ENCODE measurements at regions not wholly inside any gene's neighbourhood (a gene's known extent, or its start where the extent isn't known, plus 50 kb on each side); places are given as distances from the start of the nearest gene placed in this dataset.

- no peak for TF ChIP-seq REST (IDR thresholded peaks at IDR 0.05; ENCODE audit: insufficient read depth in 1 of 2, low read depth in 2 of 2, low read length in 2 of 2)
- TF ChIP-seq TAF1 (IDR thresholded peaks at IDR 0.05; ENCODE audit: borderline replicate concordance, insufficient read depth, low read length): no peak
- no peak for TF ChIP-seq SIN3A (IDR thresholded peaks at IDR 0.05; ENCODE audit: borderline replicate concordance, insufficient read depth, low read length)
- no peak for TF ChIP-seq POLR2AphosphoS5 (IDR thresholded peaks at IDR 0.05; ENCODE audit: low read depth, low read length)
- TF ChIP-seq FOXP2 (optimal IDR thresholded peaks at IDR 0.05; ENCODE audit: borderline replicate concordance, extremely low read depth, extremely low read length, insufficient read depth): no peak
Measured at GRCh38 chr20:5662769-5663168, 52.0 kb upstream of the GPCPD1 start.

All from PFSK-1 (cell line).